ENCODE measurements at regions not wholly inside any gene's neighbourhood (a gene's known extent, or its start where the extent isn't known, plus 50 kb on each side); places are given as distances from the start of the nearest gene placed in this dataset.

DNA sequence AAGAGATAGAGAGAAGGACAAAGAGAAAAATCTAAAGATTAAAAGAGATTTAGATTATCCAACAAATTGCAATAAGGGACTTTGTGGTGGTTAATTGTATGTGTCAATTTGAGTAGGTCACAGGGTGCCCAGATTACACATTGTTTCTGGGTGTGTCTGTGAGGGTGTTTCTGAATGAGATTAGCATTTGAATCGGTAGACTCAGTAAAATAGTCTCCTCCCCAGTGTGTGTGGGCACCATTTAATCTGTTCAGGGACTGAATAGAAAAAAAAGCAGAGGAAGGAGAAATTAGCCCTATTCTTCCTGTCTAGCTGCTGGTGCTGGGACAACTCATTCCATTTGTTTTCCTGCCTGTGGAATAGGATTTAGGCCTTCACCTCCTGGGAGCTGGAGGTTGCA, 339.8 kb upstream of the EPHA4 start:
- Histone ChIP-seq H3K4me1 (ENCODE audit: insufficient read depth, low read length, severe bottlenecking) (no peaks in the 10 kb centered on the region), H3K9me3 (ENCODE audit: low read length) (no peaks in the 10 kb centered on the region), H3K4me2 (ENCODE audit: low read length) (no peak overlapping the region), H3K27me3 (ENCODE audit: insufficient read depth, low read length) (no peaks in the 10 kb centered on the region), H3K9me2 (ENCODE audit: low read depth, low read length) (no peaks in the 10 kb centered on the region), H4K20me1 (ENCODE audit: insufficient read depth, low read length) (no peaks in the 10 kb centered on the region), H3K36me3 (ENCODE audit: insufficient read depth, low read length) (no peaks in the 10 kb centered on the region), H3K9ac (ENCODE audit: low read length) (no peak overlapping the region), H3K4me3 (ENCODE audit: low read depth, low read length, poor library complexity, severe bottlenecking) (no peak overlapping the region), H3K79me2 (ENCODE audit: insufficient read depth, low read length) (no peaks in the 10 kb centered on the region), H3K27ac (ENCODE audit: low read depth, low read length, poor library complexity, severe bottlenecking) (no peak overlapping the region), H2AFZ (ENCODE audit: low read length) (no peak overlapping the region), H3F3A (ENCODE audit: insufficient read depth, low read length) (no peaks in the 10 kb centered on the region)
- TF ChIP-seq EZH2 (IDR thresholded peaks at IDR 0.05; ENCODE audit: borderline replicate concordance, low read length), result no peak
- TF ChIP-seq, protein P1, sequence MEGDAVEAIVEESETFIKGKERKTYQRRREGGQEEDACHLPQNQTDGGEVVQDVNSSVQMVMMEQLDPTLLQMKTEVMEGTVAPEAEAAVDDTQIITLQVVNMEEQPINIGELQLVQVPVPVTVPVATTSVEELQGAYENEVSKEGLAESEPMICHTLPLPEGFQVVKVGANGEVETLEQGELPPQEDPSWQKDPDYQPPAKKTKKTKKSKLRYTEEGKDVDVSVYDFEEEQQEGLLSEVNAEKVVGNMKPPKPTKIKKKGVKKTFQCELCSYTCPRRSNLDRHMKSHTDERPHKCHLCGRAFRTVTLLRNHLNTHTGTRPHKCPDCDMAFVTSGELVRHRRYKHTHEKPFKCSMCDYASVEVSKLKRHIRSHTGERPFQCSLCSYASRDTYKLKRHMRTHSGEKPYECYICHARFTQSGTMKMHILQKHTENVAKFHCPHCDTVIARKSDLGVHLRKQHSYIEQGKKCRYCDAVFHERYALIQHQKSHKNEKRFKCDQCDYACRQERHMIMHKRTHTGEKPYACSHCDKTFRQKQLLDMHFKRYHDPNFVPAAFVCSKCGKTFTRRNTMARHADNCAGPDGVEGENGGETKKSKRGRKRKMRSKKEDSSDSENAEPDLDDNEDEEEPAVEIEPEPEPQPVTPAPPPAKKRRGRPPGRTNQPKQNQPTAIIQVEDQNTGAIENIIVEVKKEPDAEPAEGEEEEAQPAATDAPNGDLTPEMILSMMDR (IDR thresholded peaks at IDR 0.05; ENCODE audit: low read length), result no peak

DNA sequence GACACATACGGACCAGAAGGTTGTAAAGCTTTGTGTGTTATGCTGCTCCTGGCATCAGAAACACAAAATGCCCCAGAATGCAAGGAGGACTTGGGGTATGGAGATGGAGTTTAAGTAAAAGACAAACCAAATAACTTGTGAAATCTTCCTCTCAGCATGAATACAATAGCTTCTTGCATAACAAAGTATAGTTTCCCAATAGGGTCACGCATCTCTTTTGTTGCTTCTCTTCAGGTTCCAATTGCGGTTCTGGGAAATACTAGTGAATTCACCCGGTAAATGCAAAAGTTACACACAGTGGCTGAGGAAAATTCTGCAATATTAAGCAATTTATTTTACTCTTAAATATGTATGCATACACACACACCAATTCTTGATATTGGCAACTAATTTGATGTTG, 339.2 kb upstream of the EPHA4 start:
- no peak overlapping the region for H3K4me2 ChIP-seq (ENCODE audit: low read length)
- H3K27ac ChIP-seq (ENCODE audit: low read depth, low read length, poor library complexity, severe bottlenecking), result no peak overlapping the region
- no peak overlapping the region for H3K4me3 ChIP-seq (ENCODE audit: low read depth, low read length, poor library complexity, severe bottlenecking)
- H3K36me3 ChIP-seq (ENCODE audit: insufficient read depth, low read length), result no peaks in the 10 kb centered on the region
- no peaks in the 10 kb centered on the region for H3K27me3 ChIP-seq (ENCODE audit: insufficient read depth, low read length)
- H3F3A ChIP-seq (ENCODE audit: insufficient read depth, low read length), result no peaks in the 10 kb centered on the region
- H3K9ac ChIP-seq (ENCODE audit: low read length), result no peak overlapping the region
- no peak for TF ChIP-seq EZH2 (IDR thresholded peaks at IDR 0.05; ENCODE audit: borderline replicate concordance, low read length)
- TF ChIP-seq, protein P1 (IDR thresholded peaks at IDR 0.05; ENCODE audit: low read length), result no peak
- H4K20me1 ChIP-seq (ENCODE audit: insufficient read depth, low read length), result no peaks in the 10 kb centered on the region
- H2AFZ ChIP-seq (ENCODE audit: low read length), result no peak overlapping the region
- no peaks in the 10 kb centered on the region for H3K9me2 ChIP-seq (ENCODE audit: low read depth, low read length)
- no peaks in the 10 kb centered on the region for H3K79me2 ChIP-seq (ENCODE audit: insufficient read depth, low read length)
- H3K9me3 ChIP-seq (ENCODE audit: low read length), result no peaks in the 10 kb centered on the region
- H3K4me1 ChIP-seq (ENCODE audit: insufficient read depth, low read length, severe bottlenecking), result no peaks in the 10 kb centered on the region

DNA sequence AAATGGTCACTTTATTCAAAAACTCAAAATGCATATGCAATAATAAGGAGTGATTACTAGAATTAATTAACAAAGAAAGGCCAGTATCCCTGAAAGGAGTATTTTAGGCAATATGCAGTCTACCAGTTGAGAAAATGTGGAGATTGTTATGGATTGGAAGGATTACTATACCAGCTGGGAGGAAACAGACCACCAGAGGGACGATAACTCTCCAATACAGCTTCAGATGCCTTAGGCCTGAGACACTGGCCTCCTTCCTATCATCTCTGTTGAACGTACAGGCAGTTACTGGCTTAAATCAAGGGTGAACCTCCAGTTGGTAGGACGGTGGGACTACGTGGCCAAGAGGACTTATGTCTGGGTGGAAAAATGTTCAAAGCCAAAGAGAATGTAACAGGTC, 336.4 kb upstream of the EPHA4 start:
- Histone ChIP-seq H3K9ac (ENCODE audit: low read length) (no peak overlapping the region), H3K79me2 (ENCODE audit: insufficient read depth, low read length) (no peaks in the 10 kb centered on the region), H3F3A (ENCODE audit: insufficient read depth, low read length) (no peaks in the 10 kb centered on the region), H3K9me2 (ENCODE audit: low read depth, low read length) (no peaks in the 10 kb centered on the region), H3K36me3 (ENCODE audit: insufficient read depth, low read length) (no peaks in the 10 kb centered on the region), H3K4me3 (ENCODE audit: low read depth, low read length, poor library complexity, severe bottlenecking) (no peak overlapping the region), H3K4me1 (ENCODE audit: insufficient read depth, low read length, severe bottlenecking) (no peaks in the 10 kb centered on the region), H3K27me3 (ENCODE audit: insufficient read depth, low read length) (no peaks in the 10 kb centered on the region), H2AFZ (ENCODE audit: low read length) (no peak overlapping the region), H3K4me2 (ENCODE audit: low read length) (no peak overlapping the region), H4K20me1 (ENCODE audit: insufficient read depth, low read length) (no peaks in the 10 kb centered on the region), H3K27ac (ENCODE audit: low read depth, low read length, poor library complexity, severe bottlenecking) (no peak overlapping the region), H3K9me3 (ENCODE audit: low read length) (no peaks in the 10 kb centered on the region)
- TF ChIP-seq EZH2 (IDR thresholded peaks at IDR 0.05; ENCODE audit: borderline replicate concordance, low read length), result no peak
- TF ChIP-seq, protein P1 (IDR thresholded peaks at IDR 0.05; ENCODE audit: low read length), result no peak
